ENCODE measurements at regions not wholly inside any gene's neighbourhood (a gene's known extent, or its start where the extent isn't known, plus 50 kb on each side); places are given as distances from the start of the nearest gene placed in this dataset.

GRCh38 chrX:10685923-10686595, 65.7 kb upstream of the MID1 start:
- no peak for TF ChIP-seq GATA2 (IDR thresholded peaks at IDR 0.05; ENCODE audit: low read depth, low read length)
- no peak for TF ChIP-seq GATA3 (IDR thresholded peaks at IDR 0.05; ENCODE audit: low read depth, low read length)

Data from SH-SY5Y (cell line).